ENCODE measurements at regions not wholly inside any gene's neighbourhood (a gene's known extent, or its start where the extent isn't known, plus 50 kb on each side); places are given as distances from the start of the nearest gene placed in this dataset.

- no peak for DNase-seq
These were observed 54.7 kb upstream of the PRDM11 start for GRCh38 chr11:45091563-45092403.

- no peak for DNase-seq
These were observed 54.0 kb upstream of the PRDM11 start for GRCh38 chr11:45092404-45092785.

GRCh38 chr11:45092901-45093760 lies 53.3 kb upstream of the PRDM11 start:
- DNase-seq = no peak

GRCh38 chr11:45093761-45094455 lies 52.5 kb upstream of the PRDM11 start:
- DNase-seq = no peak

GRCh38 chr11:45094958-45095690 lies 51.3 kb upstream of the PRDM11 start:
- DNase-seq = no peak

GRCh38 chr11:45095691-45096010 lies 50.8 kb upstream of the PRDM11 start:
- no peak for DNase-seq

- no peak for DNase-seq
These were observed 49.8 kb upstream of the PRDM11 start for GRCh38 chr11:45096636-45097035.

Data from left kidney (tissue), 1 donor.